ENCODE measurements at regions not wholly inside any gene's neighbourhood (a gene's known extent, or its start where the extent isn't known, plus 50 kb on each side); places are given as distances from the start of the nearest gene placed in this dataset.

DNA sequence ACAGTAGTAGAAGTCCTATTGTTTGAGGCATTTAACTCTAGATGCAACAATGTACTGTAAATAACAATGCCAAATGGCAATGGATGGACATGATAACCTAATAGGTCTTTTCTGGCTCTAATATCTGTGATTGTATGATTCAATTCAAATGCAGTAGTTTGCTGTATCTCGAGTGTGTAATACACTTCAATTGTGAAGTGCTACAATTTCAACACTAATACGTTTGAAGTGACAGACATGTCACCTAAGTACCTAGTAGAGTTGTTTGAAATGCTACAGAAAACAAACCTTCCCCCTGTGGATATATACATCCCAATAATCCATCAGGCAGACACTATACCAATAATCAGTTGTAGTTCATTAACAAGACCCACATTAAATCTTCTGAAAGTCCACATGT is 305.9 kb upstream of the ITGA1 start:
- H3K4me3 ChIP-seq (ENCODE audit: low read depth, low read length): no peak overlapping the region
- TF ChIP-seq CTCF (IDR thresholded peaks at IDR 0.05; ENCODE audit: low read depth, low read length): no peak

DNA sequence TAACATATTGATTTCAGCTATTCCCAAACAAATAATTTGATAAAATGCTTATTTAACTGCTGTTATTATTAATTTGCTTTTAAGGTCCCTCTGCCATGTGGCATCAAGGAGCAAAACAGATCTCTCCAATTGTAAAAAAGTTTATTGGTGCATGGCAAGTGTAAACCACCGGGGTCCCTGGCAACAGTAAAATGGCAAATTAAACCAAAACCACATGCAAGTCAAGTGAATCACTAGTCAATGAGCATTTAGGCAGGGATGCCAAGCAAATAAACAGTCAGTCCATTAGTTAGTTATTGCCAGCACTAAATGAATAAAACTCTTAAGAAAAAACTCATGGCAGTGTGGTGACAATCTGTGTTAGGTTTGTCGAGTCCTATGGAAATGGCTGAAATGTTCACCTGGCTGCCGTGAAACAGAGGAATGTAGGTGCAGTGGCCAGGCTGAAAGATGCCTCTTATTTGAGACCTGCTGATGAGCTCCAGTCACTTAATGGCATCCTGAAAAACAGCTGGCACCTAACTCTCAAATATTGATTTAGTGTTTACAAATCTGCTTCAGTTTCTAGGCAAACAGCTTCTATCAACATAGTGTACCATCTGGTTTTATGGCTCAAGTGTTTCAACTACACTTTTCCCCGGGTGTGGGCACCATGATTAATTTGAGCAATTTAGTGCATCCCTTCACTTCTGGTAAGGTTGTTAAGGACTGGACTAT is 296.5 kb upstream of the ITGA1 start:
- TF ChIP-seq CTCF (IDR thresholded peaks at IDR 0.05; ENCODE audit: low read depth, low read length): no peak
- no peak overlapping the region for H3K4me3 ChIP-seq (ENCODE audit: low read depth, low read length)

DNA sequence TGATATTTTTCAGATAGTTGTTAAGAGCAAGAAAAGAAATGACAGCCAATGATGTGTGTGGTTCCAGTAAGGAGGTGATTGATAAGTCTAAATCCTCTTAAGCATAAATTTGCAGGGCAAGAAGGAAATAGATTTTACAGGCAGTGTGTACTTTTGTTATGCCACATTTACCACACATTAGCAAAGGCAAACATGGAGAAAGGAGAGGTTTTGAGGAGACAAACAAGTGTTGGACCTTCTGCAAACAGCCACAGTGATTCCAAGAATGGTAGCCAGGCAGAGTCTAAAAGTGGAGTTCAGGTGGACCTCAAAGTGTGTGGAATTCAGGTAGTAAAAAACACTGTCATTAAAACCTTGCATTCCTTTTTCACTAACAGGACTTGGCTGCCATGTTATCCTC is 295.9 kb upstream of the ITGA1 start:
- no peak overlapping the region for H3K4me3 ChIP-seq (ENCODE audit: low read depth, low read length)
- no peak for TF ChIP-seq CTCF (IDR thresholded peaks at IDR 0.05; ENCODE audit: low read depth, low read length)

DNA sequence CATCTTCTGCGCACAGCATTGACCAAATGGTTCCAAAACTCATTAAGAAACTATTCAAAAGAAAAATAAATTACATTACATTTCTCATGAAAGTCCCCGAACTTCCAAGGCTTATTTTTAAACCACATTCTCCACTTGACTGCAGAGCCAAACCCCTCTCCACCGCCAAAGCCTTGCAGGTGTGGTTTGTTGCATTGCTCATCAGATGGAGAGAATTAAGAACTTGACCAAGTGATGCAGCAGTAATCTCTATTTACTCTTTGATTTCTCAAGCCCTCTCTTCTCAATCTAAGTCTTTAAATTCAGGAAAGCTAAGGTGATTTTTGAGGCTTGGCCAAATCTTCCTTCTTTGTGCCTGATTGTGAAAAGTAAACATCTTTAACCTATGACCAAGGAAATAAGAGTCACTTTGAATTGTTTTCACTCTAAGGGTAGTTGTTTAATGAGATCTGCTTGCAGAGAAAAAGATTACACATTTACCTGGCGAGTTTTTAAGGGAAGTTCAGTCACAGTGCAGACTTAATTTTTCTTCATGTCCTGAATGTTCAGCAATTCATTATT is 290.5 kb upstream of the ITGA1 start:
- H3K4me3 ChIP-seq (ENCODE audit: low read depth, low read length): no peak overlapping the region
- TF ChIP-seq CTCF (IDR thresholded peaks at IDR 0.05; ENCODE audit: low read depth, low read length): no peak

DNA sequence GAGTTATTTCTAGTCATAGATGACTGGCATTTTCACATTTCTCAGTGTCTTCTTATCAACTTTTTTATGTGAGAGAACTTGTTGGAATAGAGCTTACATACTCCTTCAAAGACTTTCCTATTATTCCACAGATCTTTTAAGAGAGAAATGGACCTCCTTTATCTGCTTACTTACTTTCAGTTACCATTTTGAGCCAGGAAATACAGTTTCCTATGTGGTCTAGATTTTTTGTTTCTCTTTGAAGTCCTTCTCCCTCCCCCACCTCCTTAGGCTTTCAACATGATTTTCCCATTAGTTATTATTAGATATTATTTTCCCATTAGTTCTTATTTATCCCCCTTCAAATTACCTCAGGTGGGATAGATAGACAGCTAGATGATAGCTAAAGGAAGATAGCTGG is 289.1 kb upstream of the ITGA1 start:
- no peak for TF ChIP-seq CTCF (IDR thresholded peaks at IDR 0.05; ENCODE audit: low read depth, low read length)
- H3K4me3 ChIP-seq (ENCODE audit: low read depth, low read length): no peak overlapping the region

DNA sequence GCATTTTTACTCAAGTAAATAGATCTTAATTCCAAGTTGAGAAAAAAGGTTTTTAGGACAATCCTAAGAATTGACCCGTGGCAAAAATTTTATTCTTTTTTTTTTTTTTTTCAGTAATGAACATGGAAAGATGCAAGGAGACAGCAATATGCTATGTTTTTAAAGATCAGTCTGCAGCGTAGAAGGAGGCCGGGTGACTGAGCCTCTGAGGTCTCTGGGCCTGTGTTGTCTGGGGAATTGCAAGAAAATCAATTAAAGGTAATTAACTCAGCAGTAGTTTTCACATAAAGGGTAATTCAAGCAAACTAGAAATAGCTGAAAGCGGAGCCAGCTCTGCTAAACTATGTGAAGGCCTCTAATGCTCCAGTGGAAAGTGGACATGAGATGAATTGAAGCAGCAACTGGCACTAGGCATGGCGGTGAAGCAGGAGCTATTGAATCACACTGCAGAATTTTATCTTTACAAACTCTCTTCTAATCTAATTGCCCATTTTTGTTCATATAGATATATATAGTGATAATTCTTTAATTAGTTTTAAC is 285.2 kb upstream of the ITGA1 start:
- no peak overlapping the region for H3K4me3 ChIP-seq (ENCODE audit: low read depth, low read length)
- TF ChIP-seq CTCF (IDR thresholded peaks at IDR 0.05; ENCODE audit: low read depth, low read length): no peak

DNA sequence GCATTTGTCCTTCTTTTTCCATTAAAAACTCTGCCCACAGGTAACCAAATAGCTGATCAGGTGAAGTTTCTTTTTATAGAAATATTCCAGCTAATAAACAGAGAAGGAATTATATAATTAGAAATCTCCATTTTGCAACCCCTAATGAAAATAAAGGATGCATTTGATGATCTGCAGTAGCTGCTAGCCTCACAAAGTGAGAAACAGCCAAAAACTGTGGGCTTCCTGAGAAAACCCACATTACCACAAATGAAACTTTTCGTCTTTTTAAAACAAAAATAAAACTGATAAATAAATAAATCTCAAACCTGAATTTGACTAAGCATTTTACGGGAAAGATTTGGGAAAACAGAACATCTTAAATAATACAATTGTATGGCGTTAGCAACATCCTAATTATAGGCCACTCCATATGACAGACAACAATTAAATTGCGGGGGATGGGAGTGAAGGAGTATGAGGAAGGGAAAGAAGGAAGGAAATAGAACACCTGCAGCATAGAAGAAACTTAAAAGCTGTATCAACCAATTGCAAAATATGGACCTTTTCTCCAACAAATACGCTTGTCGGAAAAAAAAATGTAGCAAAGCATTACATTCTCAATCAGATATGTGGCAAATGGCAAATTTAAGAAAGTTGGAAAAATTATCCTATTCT is 283.0 kb upstream of the ITGA1 start:
- TF ChIP-seq CTCF (IDR thresholded peaks at IDR 0.05; ENCODE audit: low read depth, low read length): no peak
- H3K4me3 ChIP-seq (ENCODE audit: low read depth, low read length): no peak overlapping the region

Measured in WI38 (cell line).